ENCODE measurements at regions not wholly inside any gene's neighbourhood (a gene's known extent, or its start where the extent isn't known, plus 50 kb on each side); places are given as distances from the start of the nearest gene placed in this dataset.

DNA sequence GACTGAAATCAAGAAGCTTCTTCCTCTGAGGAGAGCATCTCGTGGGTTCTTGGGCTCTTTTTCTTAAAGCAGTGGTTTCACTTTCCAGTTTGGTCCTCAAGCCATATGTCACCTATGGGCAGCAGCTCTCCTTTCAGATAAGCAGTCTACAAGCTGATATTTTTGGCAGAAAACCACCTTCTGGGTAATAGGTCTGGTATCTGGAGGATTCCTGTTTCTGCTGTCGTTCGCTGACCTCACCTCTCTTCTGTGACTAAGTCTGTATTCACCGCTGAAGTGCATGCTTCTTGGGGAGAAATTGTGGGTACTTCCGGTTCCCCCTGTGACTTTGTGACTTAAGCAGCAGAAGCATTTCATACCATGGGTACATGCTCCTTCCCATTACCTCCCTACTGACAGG is 193.6 kb downstream of the EDN1 start:
- H3K9ac ChIP-seq (ENCODE audit: low read length) = no peak overlapping the region
- H3K79me2 ChIP-seq (ENCODE audit: low read length) = no peaks in the 10 kb centered on the region
- H3K36me3 ChIP-seq (replicated peaks; ENCODE audit: low read depth, low read length) = no peaks in the 10 kb centered on the region
- H3K4me3 ChIP-seq (ENCODE audit: low read length) = no peak overlapping the region
- no peaks in the 10 kb centered on the region for H3K4me1 ChIP-seq (ENCODE audit: low read length)
- H3K9me3 ChIP-seq (ENCODE audit: insufficient read depth, low read length) = no peaks in the 10 kb centered on the region
- H3K27ac ChIP-seq (ENCODE audit: low read length) = no peak overlapping the region
- TF ChIP-seq EZH2phosphoT487 (IDR thresholded peaks at IDR 0.05; ENCODE audit: low read depth) (no peak), CTCF (IDR thresholded peaks at IDR 0.05; ENCODE audit: low read depth, low read length) (no peak)
- no peaks in the 10 kb centered on the region for H3K27me3 ChIP-seq (ENCODE audit: low read depth, low read length)
- H2AFZ ChIP-seq (ENCODE audit: low read depth, low read length) = no peak overlapping the region
- H4K20me1 ChIP-seq (ENCODE audit: insufficient read depth, low read length) = no peaks in the 10 kb centered on the region
- H3K4me2 ChIP-seq (ENCODE audit: low read length) = no peak overlapping the region

DNA sequence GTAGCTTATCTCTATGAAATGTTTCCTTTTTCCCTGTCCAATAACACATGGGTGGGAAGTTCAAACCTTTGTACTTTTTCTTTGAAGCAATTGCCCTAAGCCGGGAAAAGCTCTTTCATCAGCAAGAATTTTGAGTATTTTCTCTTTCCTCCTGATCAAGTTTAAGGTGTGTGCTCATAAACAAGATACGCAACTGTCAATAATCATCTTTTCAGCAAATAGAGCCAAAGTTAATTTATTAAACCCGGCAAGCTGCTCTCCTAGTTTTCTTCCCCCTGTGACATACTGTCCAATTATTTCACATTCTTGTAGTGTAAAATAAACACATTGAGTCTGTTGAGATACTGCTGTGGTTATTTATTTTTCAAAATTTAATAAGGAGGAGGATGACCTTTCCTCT is 194.4 kb downstream of the EDN1 start:
- no peak for TF ChIP-seq CTCF (IDR thresholded peaks at IDR 0.05; ENCODE audit: low read depth, low read length)
- no peak for TF ChIP-seq EZH2phosphoT487 (IDR thresholded peaks at IDR 0.05; ENCODE audit: low read depth)
- H3K4me3 ChIP-seq (ENCODE audit: low read length) = no peak overlapping the region
- H3K9me3 ChIP-seq (ENCODE audit: insufficient read depth, low read length) = no peaks in the 10 kb centered on the region
- H3K79me2 ChIP-seq (ENCODE audit: low read length) = no peaks in the 10 kb centered on the region
- H2AFZ ChIP-seq (ENCODE audit: low read depth, low read length) = no peak overlapping the region
- no peaks in the 10 kb centered on the region for H3K27me3 ChIP-seq (ENCODE audit: low read depth, low read length)
- H4K20me1 ChIP-seq (ENCODE audit: insufficient read depth, low read length) = no peaks in the 10 kb centered on the region
- H3K36me3 ChIP-seq (replicated peaks; ENCODE audit: low read depth, low read length) = no peaks in the 10 kb centered on the region
- no peak overlapping the region for H3K9ac ChIP-seq (ENCODE audit: low read length)
- no peak overlapping the region for H3K4me2 ChIP-seq (ENCODE audit: low read length)
- H3K27ac ChIP-seq (ENCODE audit: low read length) = no peak overlapping the region
- no peaks in the 10 kb centered on the region for H3K4me1 ChIP-seq (ENCODE audit: low read length)

GRCh38 chr6:12485226-12485764 is 195.1 kb downstream of the EDN1 start:
- Histone ChIP-seq H3K27ac (ENCODE audit: low read length) (no peak overlapping the region), H3K4me2 (ENCODE audit: low read length) (no peak overlapping the region)
- no peak for TF ChIP-seq EZH2phosphoT487 (IDR thresholded peaks at IDR 0.05; ENCODE audit: low read depth)
- no peak for TF ChIP-seq CTCF (IDR thresholded peaks at IDR 0.05; ENCODE audit: low read depth, low read length)

GRCh38 chr6:12485837-12486236 is 195.7 kb downstream of the EDN1 start:
- no peak for TF ChIP-seq EZH2phosphoT487 (IDR thresholded peaks at IDR 0.05; ENCODE audit: low read depth)
- TF ChIP-seq CTCF (IDR thresholded peaks at IDR 0.05; ENCODE audit: low read depth, low read length) = no peak
- no peaks in the 10 kb centered on the region for H3K9me3 ChIP-seq (ENCODE audit: insufficient read depth, low read length)
- no peaks in the 10 kb centered on the region for H3K36me3 ChIP-seq (replicated peaks; ENCODE audit: low read depth, low read length)
- H4K20me1 ChIP-seq (ENCODE audit: insufficient read depth, low read length) = no peaks in the 10 kb centered on the region
- H3K27me3 ChIP-seq (ENCODE audit: low read depth, low read length) = no peaks in the 10 kb centered on the region
- no peak overlapping the region for H2AFZ ChIP-seq (ENCODE audit: low read depth, low read length)
- H3K79me2 ChIP-seq (ENCODE audit: low read length) = no peaks in the 10 kb centered on the region
- H3K4me3 ChIP-seq (ENCODE audit: low read length) = no peak overlapping the region
- H3K4me1 ChIP-seq (ENCODE audit: low read length) = no peaks in the 10 kb centered on the region
- H3K27ac ChIP-seq (ENCODE audit: low read length) = no peak overlapping the region
- no peak overlapping the region for H3K9ac ChIP-seq (ENCODE audit: low read length)
- no peak overlapping the region for H3K4me2 ChIP-seq (ENCODE audit: low read length)

More at GRCh38 chr6:12485226-12485764, 195.1 kb downstream of the EDN1 start:
- Histone ChIP-seq H3K27me3 (ENCODE audit: low read depth, low read length) (no peaks in the 10 kb centered on the region), H3K36me3 (replicated peaks; ENCODE audit: low read depth, low read length) (no peaks in the 10 kb centered on the region), H3K79me2 (ENCODE audit: low read length) (no peaks in the 10 kb centered on the region), H2AFZ (ENCODE audit: low read depth, low read length) (no peak overlapping the region), H3K9ac (ENCODE audit: low read length) (no peak overlapping the region), H3K9me3 (ENCODE audit: insufficient read depth, low read length) (no peaks in the 10 kb centered on the region), H4K20me1 (ENCODE audit: insufficient read depth, low read length) (no peaks in the 10 kb centered on the region), H3K4me3 (ENCODE audit: low read length) (no peak overlapping the region), H3K4me1 (ENCODE audit: low read length) (no peaks in the 10 kb centered on the region)
